ENCODE measurements at regions not wholly inside any gene's neighbourhood (a gene's known extent, or its start where the extent isn't known, plus 50 kb on each side); places are given as distances from the start of the nearest gene placed in this dataset.
"Not testable (repeated sequence)": the region's sequence is repeated elsewhere in the genome, so short reads cannot be mapped to it uniquely, and the experiment has no call there.

GRCh38 chr21:6428498-6429092 lies 4092.8 kb upstream of the TPTE start:
- not testable (repeated sequence) for H3K4me1 Mint-ChIP-seq (ENCODE audit: low read depth); H3K27ac Mint-ChIP-seq; DNase-seq; H3K27me3 Mint-ChIP-seq (ENCODE audit: low read depth); H3K9me3 Mint-ChIP-seq; ATAC-seq (replicated peaks in 1 of 2); H3K4me3 Mint-ChIP-seq; H3K36me3 Mint-ChIP-seq (ENCODE audit: insufficient read depth in 2 of 2)

GRCh38 chr21:6429924-6430323 lies 4091.5 kb upstream of the TPTE start:
- not testable (repeated sequence) for H3K9me3 Mint-ChIP-seq; H3K4me3 Mint-ChIP-seq; DNase-seq; H3K36me3 Mint-ChIP-seq (ENCODE audit: insufficient read depth in 2 of 2); H3K27ac Mint-ChIP-seq; H3K27me3 Mint-ChIP-seq (ENCODE audit: low read depth); H3K4me1 Mint-ChIP-seq (ENCODE audit: low read depth); ATAC-seq (replicated peaks in 1 of 2)

GRCh38 chr21:6433149-6433548 lies 4088.2 kb upstream of the TPTE start:
- not testable (repeated sequence) for H3K27me3 Mint-ChIP-seq (ENCODE audit: low read depth); H3K9me3 Mint-ChIP-seq; H3K4me1 Mint-ChIP-seq (ENCODE audit: low read depth); DNase-seq; H3K27ac Mint-ChIP-seq; H3K36me3 Mint-ChIP-seq (ENCODE audit: insufficient read depth in 2 of 2); ATAC-seq (replicated peaks in 1 of 2); H3K4me3 Mint-ChIP-seq

- ATAC-seq (replicated peaks in 1 of 2); H3K36me3 Mint-ChIP-seq (ENCODE audit: insufficient read depth in 2 of 2); H3K4me3 Mint-ChIP-seq; H3K4me1 Mint-ChIP-seq (ENCODE audit: low read depth); H3K27ac Mint-ChIP-seq; H3K9me3 Mint-ChIP-seq; DNase-seq; H3K27me3 Mint-ChIP-seq (ENCODE audit: low read depth): not testable (repeated sequence)
Measured at GRCh38 chr21:6436205-6436604, 4085.2 kb upstream of the TPTE start.

- H3K27ac Mint-ChIP-seq; H3K27me3 Mint-ChIP-seq (ENCODE audit: low read depth); H3K36me3 Mint-ChIP-seq (ENCODE audit: insufficient read depth in 2 of 2); H3K4me3 Mint-ChIP-seq; H3K9me3 Mint-ChIP-seq; H3K4me1 Mint-ChIP-seq (ENCODE audit: low read depth); DNase-seq: not testable (repeated sequence)
- ATAC-seq (replicated peaks in 1 of 2), result peak; percentile 61 to 63
Measured at GRCh38 chr21:6436971-6437833, 4084.2 kb upstream of the TPTE start.

GRCh38 chr21:6437834-6438187 lies 4083.6 kb upstream of the TPTE start:
- not testable (repeated sequence) for H3K36me3 Mint-ChIP-seq (ENCODE audit: insufficient read depth in 2 of 2); DNase-seq; H3K27me3 Mint-ChIP-seq (ENCODE audit: low read depth); H3K27ac Mint-ChIP-seq; H3K4me1 Mint-ChIP-seq (ENCODE audit: low read depth); H3K9me3 Mint-ChIP-seq; H3K4me3 Mint-ChIP-seq
- peak; percentile 57 to 63 for ATAC-seq (replicated peaks in 1 of 2)

GRCh38 chr21:6439058-6439457 lies 4082.3 kb upstream of the TPTE start:
- DNase-seq; H3K27me3 Mint-ChIP-seq (ENCODE audit: low read depth); H3K4me3 Mint-ChIP-seq; H3K4me1 Mint-ChIP-seq (ENCODE audit: low read depth); H3K9me3 Mint-ChIP-seq; ATAC-seq (replicated peaks in 1 of 2); H3K36me3 Mint-ChIP-seq (ENCODE audit: insufficient read depth in 2 of 2); H3K27ac Mint-ChIP-seq: not testable (repeated sequence)

- ATAC-seq (replicated peaks in 1 of 2); H3K4me3 Mint-ChIP-seq; H3K4me1 Mint-ChIP-seq (ENCODE audit: low read depth): not testable (repeated sequence)
Measured at GRCh38 chr21:6454648-6455340, 4066.6 kb upstream of the TPTE start.

GRCh38 chr21:6456011-6456661 lies 4065.2 kb upstream of the TPTE start:
- not testable (repeated sequence) for ATAC-seq (replicated peaks in 1 of 2); H3K36me3 Mint-ChIP-seq (ENCODE audit: insufficient read depth in 2 of 2); H3K27ac Mint-ChIP-seq; H3K4me3 Mint-ChIP-seq; H3K9me3 Mint-ChIP-seq; DNase-seq; H3K4me1 Mint-ChIP-seq (ENCODE audit: low read depth); H3K27me3 Mint-ChIP-seq (ENCODE audit: low read depth)

More at GRCh38 chr21:6454648-6455340, 4066.6 kb upstream of the TPTE start:
- not testable (repeated sequence) for H3K36me3 Mint-ChIP-seq (ENCODE audit: insufficient read depth in 2 of 2); H3K27me3 Mint-ChIP-seq (ENCODE audit: low read depth); H3K9me3 Mint-ChIP-seq; DNase-seq; H3K27ac Mint-ChIP-seq

- not testable (repeated sequence) for ATAC-seq (replicated peaks in 1 of 2); H3K36me3 Mint-ChIP-seq (ENCODE audit: insufficient read depth in 2 of 2); H3K4me1 Mint-ChIP-seq (ENCODE audit: low read depth); H3K27ac Mint-ChIP-seq; H3K27me3 Mint-ChIP-seq (ENCODE audit: low read depth); H3K4me3 Mint-ChIP-seq; H3K9me3 Mint-ChIP-seq; DNase-seq
Measured at GRCh38 chr21:6459761-6460160, 4061.6 kb upstream of the TPTE start.

GRCh38 chr21:6461358-6461757 lies 4060.0 kb upstream of the TPTE start:
- not testable (repeated sequence) for H3K4me3 Mint-ChIP-seq; H3K27me3 Mint-ChIP-seq (ENCODE audit: low read depth); ATAC-seq (replicated peaks in 1 of 2); H3K27ac Mint-ChIP-seq; DNase-seq; H3K4me1 Mint-ChIP-seq (ENCODE audit: low read depth); H3K9me3 Mint-ChIP-seq; H3K36me3 Mint-ChIP-seq (ENCODE audit: insufficient read depth in 2 of 2)

GRCh38 chr21:6464419-6464818 lies 4057.0 kb upstream of the TPTE start:
- ATAC-seq (replicated peaks in 1 of 2); H3K9me3 Mint-ChIP-seq; H3K4me1 Mint-ChIP-seq (ENCODE audit: low read depth): not testable (repeated sequence)

GRCh38 chr21:6466081-6466698 lies 4055.2 kb upstream of the TPTE start:
- H3K4me3 Mint-ChIP-seq; DNase-seq; H3K36me3 Mint-ChIP-seq (ENCODE audit: insufficient read depth in 2 of 2); H3K27ac Mint-ChIP-seq; H3K9me3 Mint-ChIP-seq; ATAC-seq (replicated peaks in 1 of 2); H3K4me1 Mint-ChIP-seq (ENCODE audit: low read depth); H3K27me3 Mint-ChIP-seq (ENCODE audit: low read depth): not testable (repeated sequence)

More at GRCh38 chr21:6464419-6464818, 4057.0 kb upstream of the TPTE start:
- not testable (repeated sequence) for H3K27ac Mint-ChIP-seq; H3K27me3 Mint-ChIP-seq (ENCODE audit: low read depth); DNase-seq; H3K36me3 Mint-ChIP-seq (ENCODE audit: insufficient read depth in 2 of 2); H3K4me3 Mint-ChIP-seq
